Left forelimb (tissue), 1 donor: ENCODE measurements at regions not wholly inside any gene's neighbourhood (a gene's known extent, or its start where the extent isn't known, plus 50 kb on each side); places are given as distances from the start of the nearest gene placed in this dataset.
"Not testable (repeated sequence)": the region's sequence is repeated elsewhere in the genome, so short reads cannot be mapped to it uniquely, and the experiment has no call there.

Source experiments
- DNase-seq: peaks from one replicate; pipeline ENCODE4 v3.0.0-alpha.2; 2018; ENCODE audit warnings: low spot score

- DNase-seq, result no peak
Observed at GRCh38 chr5:163569284-163569683, 63.9 kb downstream of the MAT2B start.

DNA sequence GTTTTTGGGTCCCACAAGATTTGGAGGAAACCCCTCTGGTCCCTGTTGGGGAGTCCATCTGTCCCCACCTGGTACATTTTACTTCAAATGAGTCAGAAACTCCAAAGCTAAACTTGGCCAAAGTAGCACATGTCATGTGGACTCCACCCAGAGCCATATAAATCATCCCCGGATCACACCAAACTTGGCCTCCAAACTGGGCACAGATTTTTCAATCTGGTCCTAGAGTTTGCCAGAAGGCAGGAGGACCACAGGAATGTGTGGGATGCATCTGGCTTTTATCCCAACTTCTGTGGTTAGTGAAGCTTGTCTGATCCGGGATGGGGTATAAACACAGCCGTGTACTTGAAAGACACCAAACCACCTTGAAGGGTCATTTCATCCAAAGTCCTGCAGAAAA lies 66.3 kb downstream of the MAT2B start:
- DNase-seq, result no peak

DNA sequence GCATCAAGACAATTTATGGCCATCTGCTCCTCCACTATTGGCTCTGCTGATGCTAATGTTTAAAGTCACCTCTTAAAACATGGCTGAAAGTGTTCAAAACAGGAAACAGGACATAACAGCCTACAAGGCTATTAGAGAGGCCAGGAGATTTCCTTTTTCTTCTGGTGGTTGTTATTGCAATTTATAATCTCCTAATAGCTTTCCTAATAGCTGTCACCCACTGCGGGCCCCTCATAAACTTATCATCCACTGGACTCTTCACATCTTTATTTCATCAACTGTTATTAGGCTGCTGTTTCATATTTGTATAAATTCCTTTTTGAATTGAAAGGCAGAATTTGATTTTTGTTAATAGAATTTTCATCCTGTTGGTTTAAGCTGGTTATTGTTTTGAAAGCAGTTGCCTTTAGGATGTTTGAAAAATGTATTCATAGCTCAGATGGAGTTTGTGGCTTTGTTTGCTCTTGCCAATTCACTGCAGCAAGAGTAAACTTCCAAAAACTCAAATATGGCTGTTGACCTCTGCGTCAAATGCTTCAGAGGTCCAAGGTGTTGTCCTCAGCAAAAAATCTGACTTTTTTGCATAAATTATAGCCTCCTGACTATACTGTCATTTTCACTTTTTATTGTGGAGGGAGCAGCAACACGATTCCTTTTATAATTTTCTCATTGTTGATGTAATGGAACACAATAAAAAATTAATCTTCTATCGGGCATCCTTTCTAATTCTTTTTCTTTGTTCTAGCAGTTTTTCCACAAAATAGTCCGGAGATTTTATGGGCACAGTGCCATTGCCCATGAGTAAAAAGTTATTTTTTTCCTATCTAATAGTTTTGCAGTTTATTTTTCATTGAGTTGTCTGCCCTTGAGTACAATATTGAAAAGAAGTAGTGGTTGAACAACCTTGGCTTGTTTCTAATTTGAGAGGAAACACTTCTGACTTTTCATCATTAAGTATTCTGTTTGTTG lies 69.3 kb downstream of the MAT2B start:
- DNase-seq, result no peak

DNA sequence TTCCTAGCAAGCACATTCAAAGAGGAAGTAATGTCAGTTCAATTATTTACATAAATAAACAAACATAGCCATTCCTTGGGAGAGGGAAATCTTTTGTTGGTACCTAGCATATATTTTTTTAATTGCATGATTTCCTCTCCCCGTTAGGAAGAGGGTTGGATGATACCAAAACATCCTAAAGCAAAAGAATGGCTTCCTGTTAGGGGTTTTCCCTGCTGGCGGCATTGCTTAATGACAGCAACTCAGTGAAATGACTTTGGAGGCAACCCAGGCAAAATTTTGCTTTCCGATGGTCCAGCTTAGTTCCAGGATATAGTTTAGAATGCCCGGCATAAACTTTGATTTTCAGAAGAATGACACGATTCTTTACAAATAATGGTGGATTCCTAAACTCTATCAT lies 73.2 kb downstream of the MAT2B start:
- DNase-seq, result no peak

DNA sequence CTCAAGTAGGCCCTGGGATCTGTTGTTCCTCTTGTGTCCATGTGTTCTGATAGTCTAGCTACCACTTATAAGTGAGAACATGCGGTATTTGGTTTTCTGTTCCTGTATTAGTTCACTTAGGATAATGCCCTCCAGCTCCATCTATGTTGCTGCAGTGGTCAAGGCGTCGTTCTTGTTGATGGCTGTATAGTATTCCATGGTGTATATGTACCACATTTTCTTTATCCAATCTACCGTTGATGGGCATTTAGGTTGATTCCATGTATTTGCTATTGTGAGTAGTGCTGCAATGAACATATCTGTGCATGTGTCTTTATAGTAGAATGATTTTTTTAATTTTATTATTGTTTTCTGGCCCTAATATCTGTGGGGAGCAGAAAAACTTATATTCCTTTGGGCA lies 74.3 kb downstream of the MAT2B start:
- no peak for DNase-seq

- no peak for DNase-seq
Observed at GRCh38 chr5:163580516-163580915, 75.1 kb downstream of the MAT2B start.

GRCh38 chr5:163583491-163584153 lies 78.2 kb downstream of the MAT2B start:
- DNase-seq, result not testable (repeated sequence)

- no peak for DNase-seq
Observed at GRCh38 chr5:163585206-163585605, 79.8 kb downstream of the MAT2B start.

- DNase-seq, result no peak
Observed at GRCh38 chr5:163586531-163586956, 81.1 kb downstream of the MAT2B start.

- DNase-seq, result no peak
Observed at GRCh38 chr5:163594951-163595350, 89.5 kb downstream of the MAT2B start.

DNA sequence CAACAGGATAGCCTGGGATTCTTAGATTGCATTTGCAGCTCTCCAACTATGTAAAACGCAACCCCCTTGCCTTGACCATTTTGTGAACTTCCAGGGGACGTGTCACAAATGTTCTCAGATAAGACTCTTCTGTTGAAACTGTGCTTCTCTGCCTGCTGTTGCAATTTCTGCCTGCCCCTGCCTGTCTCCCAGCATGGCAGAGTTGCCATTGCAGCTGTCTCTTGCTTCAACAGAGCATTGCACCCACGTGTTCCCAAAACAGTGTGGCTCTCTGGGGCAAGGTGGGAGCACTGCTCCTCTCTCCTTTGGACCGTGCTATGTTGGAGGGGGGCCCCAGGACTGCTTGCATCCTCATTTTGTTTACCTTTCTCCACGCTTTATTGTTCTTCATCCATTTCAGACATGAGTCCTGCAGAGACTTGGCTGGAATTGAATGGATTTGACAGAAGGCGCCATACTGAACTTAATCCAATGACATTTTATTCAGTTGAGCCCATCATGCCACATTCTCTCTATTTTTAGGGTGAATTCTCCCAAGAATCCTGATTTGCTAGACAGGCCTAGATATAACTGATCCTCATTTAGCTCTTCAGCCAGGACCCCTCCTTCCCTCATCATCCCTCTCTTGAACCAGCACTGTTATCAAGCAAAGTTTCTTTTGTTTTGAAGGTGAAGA lies 90.7 kb downstream of the MAT2B start:
- no peak for DNase-seq

GRCh38 chr5:163596608-163597315 lies 91.3 kb downstream of the MAT2B start:
- DNase-seq, result no peak

GRCh38 chr5:163604013-163604412 lies 98.6 kb downstream of the MAT2B start:
- DNase-seq, result no peak

GRCh38 chr5:163607256-163607655 lies 101.8 kb downstream of the MAT2B start:
- no peak for DNase-seq

GRCh38 chr5:163608621-163609020 lies 103.2 kb downstream of the MAT2B start:
- DNase-seq, result no peak

DNA sequence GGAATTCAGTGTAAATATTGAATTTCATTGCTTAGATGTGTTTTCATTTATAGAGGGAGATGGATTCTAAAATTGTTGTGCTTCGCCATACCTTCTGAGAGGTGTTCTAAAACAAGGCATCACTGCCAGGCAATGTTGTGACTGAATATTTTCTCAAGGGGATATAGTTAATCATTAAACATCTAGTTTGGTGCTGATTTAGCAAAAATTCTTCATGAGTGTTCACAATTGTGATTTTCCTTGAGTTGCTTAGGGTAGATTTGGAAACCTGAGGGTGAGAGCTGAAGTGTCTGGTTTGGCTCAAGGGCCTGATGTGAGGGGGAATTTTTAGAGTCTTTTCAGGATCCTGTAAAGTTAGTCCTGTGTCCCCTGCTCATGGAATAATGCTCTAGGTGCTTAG lies 104.5 kb downstream of the MAT2B start:
- no peak for DNase-seq

GRCh38 chr5:163612358-163613149 lies 107.1 kb downstream of the MAT2B start:
- DNase-seq, result no peak

GRCh38 chr5:163613150-163613442 lies 107.7 kb downstream of the MAT2B start:
- DNase-seq, result no peak

DNA sequence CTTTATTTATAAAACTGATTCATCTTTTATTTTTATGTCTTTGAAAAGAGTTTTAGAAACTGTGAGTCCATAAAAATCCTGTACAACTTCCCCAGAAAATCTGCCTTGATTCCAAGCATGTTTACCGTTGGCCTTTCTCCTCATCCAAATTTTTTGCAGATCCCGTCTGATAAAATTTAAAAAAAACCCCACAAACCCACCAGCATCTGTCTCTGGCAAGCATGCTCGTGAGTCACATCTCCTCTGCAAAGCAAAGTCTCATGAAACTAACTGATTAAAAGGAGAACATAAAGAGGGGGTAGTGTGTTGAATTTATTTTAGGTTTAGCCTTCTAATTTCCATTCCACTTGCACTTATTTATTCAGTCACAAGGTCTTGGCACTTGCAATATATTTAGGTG lies 109.4 kb downstream of the MAT2B start:
- no peak for DNase-seq

GRCh38 chr5:163619273-163619934 lies 114.0 kb downstream of the MAT2B start:
- no peak for DNase-seq

GRCh38 chr5:163619951-163620350 lies 114.5 kb downstream of the MAT2B start:
- no peak for DNase-seq
